Smooth muscle cell (in vitro differentiated cells): ENCODE measurements at regions not wholly inside any gene's neighbourhood (a gene's known extent, or its start where the extent isn't known, plus 50 kb on each side); places are given as distances from the start of the nearest gene placed in this dataset.

Source experiments
- DNase-seq: peaks from one replicate; lab custom pipeline; 2025; ENCODE audit not compliant: unreplicated experiment; lab: John Stamatoyannopoulos, UW
- H2AFZ ChIP-seq: fragments of 200-600 bp; sonication (generic); 2 replicates; pipeline ENCODE4 v1.6.0; 2016; ENCODE audit warnings: antibody characterized with exemption, low read depth, mild to moderate bottlenecking
- H3F3A ChIP-seq: fragments of 200-600 bp; sonication (generic); 2 replicates; pipeline ENCODE4 v1.6.0; 2017; ENCODE audit warnings: antibody characterized with exemption, low read depth
- H3K27ac ChIP-seq: fragments of 200-600 bp; sonication (generic); 2 replicates; pipeline ENCODE4 v1.5.1; 2016; ENCODE audit warnings: low read depth, mild to moderate bottlenecking
- H3K27me3 ChIP-seq: fragments of 200-600 bp; sonication (generic); 2 replicates; pipeline ENCODE4 v1.6.1; 2016; ENCODE audit warnings: low read depth, mild to moderate bottlenecking
- H3K36me3 ChIP-seq: fragments of 200-600 bp; sonication (generic); 2 replicates; pipeline ENCODE4 v1.5.1; 2016; ENCODE audit warnings: low read depth
- H3K4me1 ChIP-seq: fragments of 200-600 bp; sonication (generic); 2 replicates; pipeline ENCODE4 v1.5.1; 2016; ENCODE audit warnings: low read depth
- H3K4me2 ChIP-seq: fragments of 200-600 bp; sonication (generic); 2 replicates; pipeline ENCODE4 v1.6.0; 2016; ENCODE audit warnings: mild to moderate bottlenecking
- H3K4me3 ChIP-seq: fragments of 200-600 bp; sonication (generic); 2 replicates; pipeline ENCODE4 v1.5.1; 2016; ENCODE audit warnings: mild to moderate bottlenecking
- H3K79me2 ChIP-seq: fragments of 200-600 bp; sonication (generic); 2 replicates; pipeline ENCODE4 v1.6.0; 2016; ENCODE audit warnings: low read depth, mild to moderate bottlenecking
- H3K9ac ChIP-seq: fragments of 200-600 bp; sonication (generic); 2 replicates; pipeline ENCODE4 v1.6.0; 2016; ENCODE audit warnings: low read depth
- H3K9me3 ChIP-seq: fragments of 200-600 bp; sonication (generic); replicated peaks from 2 replicates; pipeline ENCODE4 v1.5.1; 2016; ENCODE audit warnings: low read depth
- H4K20me1 ChIP-seq: fragments of 200-600 bp; sonication (generic); 2 replicates; pipeline ENCODE4 v1.6.0; 2016; ENCODE audit warnings: low read depth
- CTCF ChIP-seq: fragments of 200-600 bp; sonication (generic); IDR thresholded peaks from 2 replicates; pipeline ENCODE4 v1.5.1; 2017; ENCODE audit warnings: borderline replicate concordance, mild to moderate bottlenecking, antibody characterized with exemption; ENCODE audit not compliant: insufficient read depth, poor library complexity, severe bottlenecking
- WGBS: methylation state at CpG from one replicate; pipeline ENCODE4 v1.1.7; 2016; ENCODE audit warnings: low lambda C conversion rate; 5-methylcytosine and 5-hydroxymethylcytosine counted together

- no peaks in the 10 kb centered on the region for H3K36me3 ChIP-seq
- no peak overlapping the region for H3K4me3 ChIP-seq
- WGBS = 52% methylated on average over 2 of the region's 2 CpGs
- no peak overlapping the region for H3K9ac ChIP-seq
- H2AFZ ChIP-seq = no peak overlapping the region
- H3K79me2 ChIP-seq = no peaks in the 10 kb centered on the region
- peak overlapping the region; percentile 93 for H3K27ac ChIP-seq
- H4K20me1 ChIP-seq = no peaks in the 10 kb centered on the region
- no peak for DNase-seq
- H3K4me2 ChIP-seq = peak overlapping the region; percentile 78
- peaks cover 5% of the 10 kb centered on the region for H3F3A ChIP-seq
- no peak for TF ChIP-seq CTCF
- H3K4me1 ChIP-seq = peaks cover 10% of the 10 kb centered on the region
- H3K9me3 ChIP-seq = no peaks in the 10 kb centered on the region
- H3K27me3 ChIP-seq = no peaks in the 10 kb centered on the region
These were observed 177.2 kb downstream of the EN1 start for GRCh38 chr2:118670276-118670675.

- no peaks in the 10 kb centered on the region for H3K9me3 ChIP-seq
- H3K36me3 ChIP-seq = no peaks in the 10 kb centered on the region
- peak overlapping the region; percentile 25 for H3K9ac ChIP-seq
- H3K79me2 ChIP-seq = no peaks in the 10 kb centered on the region
- peaks cover 5% of the 10 kb centered on the region for H3F3A ChIP-seq
- TF ChIP-seq CTCF = no peak
- H3K27ac ChIP-seq = peak overlapping the region; percentile 93
- peaks cover 10% of the 10 kb centered on the region for H3K4me1 ChIP-seq
- no peaks in the 10 kb centered on the region for H3K27me3 ChIP-seq
- H3K4me3 ChIP-seq = no peak overlapping the region
- no peak overlapping the region for H2AFZ ChIP-seq
- DNase-seq = no peak
- H4K20me1 ChIP-seq = no peaks in the 10 kb centered on the region
- peak overlapping the region; percentile 78 for H3K4me2 ChIP-seq
These were observed 177.8 kb downstream of the EN1 start for GRCh38 chr2:118669654-118670053.

GRCh38 chr2:118668431-118669424 lies 178.7 kb downstream of the EN1 start:
- 17% methylated on average over 9 of the region's 9 CpGs for WGBS
- TF ChIP-seq CTCF = no peak
- peaks cover 10% of the 10 kb centered on the region for H3K4me1 ChIP-seq

More at GRCh38 chr2:118668431-118669424, 178.7 kb downstream of the EN1 start:
- H3K27ac ChIP-seq = peak overlapping the region; percentile 93
- peaks cover 5% of the 10 kb centered on the region for H3F3A ChIP-seq
- H3K9ac ChIP-seq = peak overlapping the region; percentile 42
- no peaks in the 10 kb centered on the region for H3K36me3 ChIP-seq
- no peaks in the 10 kb centered on the region for H3K27me3 ChIP-seq
- H3K4me3 ChIP-seq = no peak overlapping the region
- no peaks in the 10 kb centered on the region for H3K79me2 ChIP-seq
- H2AFZ ChIP-seq = peak overlapping the region; percentile 23
- no peaks in the 10 kb centered on the region for H3K9me3 ChIP-seq
- no peaks in the 10 kb centered on the region for H4K20me1 ChIP-seq
- H3K4me2 ChIP-seq = peak overlapping the region; percentile 78
- DNase-seq = no peak
